CD4-positive, alpha-beta T cell (primary cell): ENCODE measurements at regions not wholly inside any gene's neighbourhood (a gene's known extent, or its start where the extent isn't known, plus 50 kb on each side); places are given as distances from the start of the nearest gene placed in this dataset.

Experiments used
- ATAC-seq: fragments of 200-7000 bp; cut with Tn5 transposase; one replicate; pipeline ENCODE4 v1.10.0; 2022; ENCODE audit warnings: mild to moderate bottlenecking; ENCODE audit not compliant: poor library complexity
- CTCF ChIA-PET: fragments of 350-600 bp; sonication (Branson Sonifier 250); formaldehyde crosslinking; loops from one replicate; lab custom pipeline; 2021; ENCODE audit warnings: antibody characterized with exemption, inconsistent platforms; lab: Charles Lee
- POLR2A ChIA-PET: fragments of 350-600 bp; sonication (Branson Sonifier 250); formaldehyde crosslinking; loops from one replicate; lab custom pipeline; 2021; ENCODE audit warnings: antibody characterized with exemption, inconsistent platforms; lab: Charles Lee
- DNase-seq, 14 experiments: peaks; one replicate each; pipeline ENCODE4 v3.0.0-alpha.2; 2013 to 2020; ENCODE audit warnings: mixed read lengths in 2 of 14
- H3K27ac ChIP-seq, 2 donors: one replicate each; pipeline versions ENCODE4 v1.5.1 to v1.7.0; 2013; ENCODE audit warnings: low read length in 2 of 2, low read depth in 1 of 2, mild to moderate bottlenecking in 1 of 2
- H3K27me3 ChIP-seq, 2 experiments: 1 replicate in 1 of 2; 2 replicates in 1 of 2; pipeline versions ENCODE4 v1.6.1 to v1.7.0; 2013; ENCODE audit warnings: low read length in 2 of 2, control low read depth in 1 of 2, mild to moderate bottlenecking in 1 of 2, moderate library complexity in 1 of 2; ENCODE audit not compliant: insufficient read depth in 2 of 2, control insufficient read depth in 1 of 2
- H3K36me3 ChIP-seq: one replicate; pipeline ENCODE4 v1.6.1; 2013; ENCODE audit warnings: low read length, control low read depth; ENCODE audit not compliant: insufficient read depth
- H3K4me1 ChIP-seq: one replicate; pipeline ENCODE4 v1.6.1; 2013; ENCODE audit warnings: low read length, control low read depth; ENCODE audit not compliant: insufficient read depth
- H3K4me3 ChIP-seq: one replicate; pipeline ENCODE4 v1.5.1; 2013; ENCODE audit warnings: mild to moderate bottlenecking, low read length, moderate library complexity
- H3K9me3 ChIP-seq, 2 experiments: 1 replicate in 1 of 2; 2 replicates in 1 of 2; pipeline versions ENCODE4 v1.6.1 to v1.7.0; 2013; ENCODE audit warnings: low read length in 2 of 2, mild to moderate bottlenecking in 2 of 2, control low read depth in 1 of 2, moderate library complexity in 1 of 2; ENCODE audit not compliant: control insufficient read depth in 1 of 2, insufficient read depth in 1 of 2
- H3K27ac Mint-ChIP-seq: one replicate; pipeline ENCODE4 v1.8.0; 2020; ENCODE audit warnings: mixed read lengths
- H3K27me3 Mint-ChIP-seq: one replicate; pipeline ENCODE4 v1.8.0; 2021; ENCODE audit warnings: mixed read lengths
- H3K36me3 Mint-ChIP-seq: one replicate; pipeline ENCODE4 v1.8.0; 2021; ENCODE audit warnings: low read depth, mixed read lengths
- H3K4me1 Mint-ChIP-seq: one replicate; pipeline ENCODE4 v1.8.0; 2021; ENCODE audit warnings: low read depth, mixed read lengths
- H3K4me3 Mint-ChIP-seq: one replicate; pipeline ENCODE4 v1.8.0; 2020; ENCODE audit warnings: mild to moderate bottlenecking, mixed read lengths
- H3K9me3 Mint-ChIP-seq: one replicate; pipeline ENCODE4 v1.8.0; 2020; ENCODE audit warnings: mixed read lengths
- intact Hi-C, 2 experiments: fragments of 100-400 bp; cut with DNase I in 1 of 2; cut with micrococcal nuclease in 1 of 2; formaldehyde crosslinking; loops; one replicate each; pipeline versions ENCODE4 v1.15.1 to v1.9.0; 2023 to 2025; cut with DNase I, micrococcal nuclease
- TF ChIP-seq, protein P1 (sequence below): fragments of 200-600 bp; IDR thresholded peaks from one replicate; pipeline ENCODE4 v1.8.0; 2022; ENCODE audit warnings: antibody characterized with exemption, mild to moderate bottlenecking

- Histone ChIP-seq H3K36me3 (no peaks in the 10 kb centered on the region), H3K4me1 (no peaks in the 10 kb centered on the region), H3K4me3 (no peak overlapping the region), H3K27me3 (peaks cover 0 to 5% of the 10 kb centered on the region in 2 experiments), H3K27ac (no peak overlapping the region), H3K9me3 (peaks cover 5 to 6% of the 10 kb centered on the region in 2 experiments)
- no peak for DNase-seq
- H3K27ac Mint-ChIP-seq, result no peak overlapping the region
- no peaks in the 10 kb centered on the region for H3K36me3 Mint-ChIP-seq
- no peaks in the 10 kb centered on the region for H3K4me1 Mint-ChIP-seq
- H3K4me3 Mint-ChIP-seq, result no peak overlapping the region
- ChIA-PET POLR2A (no interaction called here), CTCF (no interaction called here)
- peaks cover 11% of the 10 kb centered on the region for H3K9me3 Mint-ChIP-seq
- intact Hi-C loops, result no loop called here
- peaks cover 53% of the 10 kb centered on the region for H3K27me3 Mint-ChIP-seq
- TF ChIP-seq, protein P1, sequence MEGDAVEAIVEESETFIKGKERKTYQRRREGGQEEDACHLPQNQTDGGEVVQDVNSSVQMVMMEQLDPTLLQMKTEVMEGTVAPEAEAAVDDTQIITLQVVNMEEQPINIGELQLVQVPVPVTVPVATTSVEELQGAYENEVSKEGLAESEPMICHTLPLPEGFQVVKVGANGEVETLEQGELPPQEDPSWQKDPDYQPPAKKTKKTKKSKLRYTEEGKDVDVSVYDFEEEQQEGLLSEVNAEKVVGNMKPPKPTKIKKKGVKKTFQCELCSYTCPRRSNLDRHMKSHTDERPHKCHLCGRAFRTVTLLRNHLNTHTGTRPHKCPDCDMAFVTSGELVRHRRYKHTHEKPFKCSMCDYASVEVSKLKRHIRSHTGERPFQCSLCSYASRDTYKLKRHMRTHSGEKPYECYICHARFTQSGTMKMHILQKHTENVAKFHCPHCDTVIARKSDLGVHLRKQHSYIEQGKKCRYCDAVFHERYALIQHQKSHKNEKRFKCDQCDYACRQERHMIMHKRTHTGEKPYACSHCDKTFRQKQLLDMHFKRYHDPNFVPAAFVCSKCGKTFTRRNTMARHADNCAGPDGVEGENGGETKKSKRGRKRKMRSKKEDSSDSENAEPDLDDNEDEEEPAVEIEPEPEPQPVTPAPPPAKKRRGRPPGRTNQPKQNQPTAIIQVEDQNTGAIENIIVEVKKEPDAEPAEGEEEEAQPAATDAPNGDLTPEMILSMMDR, result no peak
- no peak for ATAC-seq
These were observed 75.6 kb upstream of the ZNF507 start for GRCh38 chr19:32269831-32270230.

GRCh38 chr19:32273483-32273882 lies 71.9 kb upstream of the ZNF507 start:
- Mint-ChIP-seq H3K4me1 (no peaks in the 10 kb centered on the region), H3K27ac (no peak overlapping the region), H3K27me3 (peaks cover 47% of the 10 kb centered on the region), H3K36me3 (no peaks in the 10 kb centered on the region), H3K9me3 (peaks cover 11% of the 10 kb centered on the region), H3K4me3 (no peak overlapping the region)
- TF ChIP-seq, protein P1, result no peak
- Histone ChIP-seq H3K9me3 (peaks cover 5 to 6% of the 10 kb centered on the region in 2 experiments), H3K27ac (no peak overlapping the region), H3K4me1 (no peaks in the 10 kb centered on the region), H3K36me3 (no peaks in the 10 kb centered on the region), H3K4me3 (no peak overlapping the region), H3K27me3 (peaks cover 0 to 5% of the 10 kb centered on the region in 2 experiments)
- DNase-seq (no peak), ATAC-seq (no peak)
- intact Hi-C loops, result no loop called here
- ChIA-PET POLR2A (no interaction called here), CTCF (no interaction called here)

- DNase-seq, result no peak
- no peak overlapping the region for H3K27ac ChIP-seq
- H3K36me3 Mint-ChIP-seq, result no peaks in the 10 kb centered on the region
- ChIA-PET POLR2A (no interaction called here), CTCF (no interaction called here)
- H3K4me1 Mint-ChIP-seq, result no peaks in the 10 kb centered on the region
- no peaks in the 10 kb centered on the region for H3K27me3 ChIP-seq
- no peak overlapping the region for H3K4me3 Mint-ChIP-seq
- no peaks in the 10 kb centered on the region for H3K9me3 ChIP-seq
- no peaks in the 10 kb centered on the region for H3K4me1 ChIP-seq
- intact Hi-C loops, result no loop called here
- H3K27me3 Mint-ChIP-seq, result peaks cover 40% of the 10 kb centered on the region
- no peak for ATAC-seq
- H3K27ac Mint-ChIP-seq, result no peak overlapping the region
- TF ChIP-seq, protein P1, result no peak
- H3K9me3 Mint-ChIP-seq, result no peaks in the 10 kb centered on the region
- no peaks in the 10 kb centered on the region for H3K36me3 ChIP-seq
- no peak overlapping the region for H3K4me3 ChIP-seq
These were observed 58.3 kb upstream of the ZNF507 start for GRCh38 chr19:32287086-32287485.
